ENCODE measurements at regions not wholly inside any gene's neighbourhood (a gene's known extent, or its start where the extent isn't known, plus 50 kb on each side); places are given as distances from the start of the nearest gene placed in this dataset.

DNA sequence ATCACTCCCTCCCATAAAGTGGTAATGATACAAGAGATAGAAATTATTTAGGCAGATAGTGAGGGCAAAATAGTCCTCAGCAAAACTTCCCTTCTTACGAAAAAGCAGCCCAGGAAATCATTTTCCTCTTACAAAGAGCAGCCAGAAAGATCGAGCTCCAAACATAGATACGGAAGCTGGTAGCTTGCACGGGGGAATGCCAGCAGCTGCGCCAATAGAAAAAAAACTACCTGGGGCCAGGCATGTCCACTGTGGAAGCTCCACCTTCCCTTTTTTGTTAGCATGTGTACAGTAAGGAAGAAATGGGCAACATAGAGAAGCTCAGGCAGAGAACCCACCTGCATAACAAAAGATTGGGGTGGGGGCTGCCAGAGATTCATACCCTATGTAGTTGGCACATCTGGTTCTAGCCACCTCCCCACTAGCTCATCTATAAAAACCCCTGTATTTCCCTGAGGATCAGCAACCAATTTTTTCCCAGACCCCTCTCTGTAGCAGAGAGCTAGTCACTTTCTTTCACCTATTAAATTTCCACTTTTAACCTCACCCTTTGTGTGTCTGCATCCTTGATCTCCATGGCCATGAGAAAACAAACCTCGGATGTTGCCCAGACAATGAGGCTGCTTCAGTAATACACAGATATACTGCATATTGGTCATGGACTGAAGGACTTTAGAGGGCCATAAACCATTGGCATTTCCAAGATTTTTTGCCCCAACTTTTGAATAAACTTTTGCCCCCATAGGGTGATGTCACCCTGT lies 52.1 kb downstream of the SOD2 start:
- TF ChIP-seq, protein P1, sequence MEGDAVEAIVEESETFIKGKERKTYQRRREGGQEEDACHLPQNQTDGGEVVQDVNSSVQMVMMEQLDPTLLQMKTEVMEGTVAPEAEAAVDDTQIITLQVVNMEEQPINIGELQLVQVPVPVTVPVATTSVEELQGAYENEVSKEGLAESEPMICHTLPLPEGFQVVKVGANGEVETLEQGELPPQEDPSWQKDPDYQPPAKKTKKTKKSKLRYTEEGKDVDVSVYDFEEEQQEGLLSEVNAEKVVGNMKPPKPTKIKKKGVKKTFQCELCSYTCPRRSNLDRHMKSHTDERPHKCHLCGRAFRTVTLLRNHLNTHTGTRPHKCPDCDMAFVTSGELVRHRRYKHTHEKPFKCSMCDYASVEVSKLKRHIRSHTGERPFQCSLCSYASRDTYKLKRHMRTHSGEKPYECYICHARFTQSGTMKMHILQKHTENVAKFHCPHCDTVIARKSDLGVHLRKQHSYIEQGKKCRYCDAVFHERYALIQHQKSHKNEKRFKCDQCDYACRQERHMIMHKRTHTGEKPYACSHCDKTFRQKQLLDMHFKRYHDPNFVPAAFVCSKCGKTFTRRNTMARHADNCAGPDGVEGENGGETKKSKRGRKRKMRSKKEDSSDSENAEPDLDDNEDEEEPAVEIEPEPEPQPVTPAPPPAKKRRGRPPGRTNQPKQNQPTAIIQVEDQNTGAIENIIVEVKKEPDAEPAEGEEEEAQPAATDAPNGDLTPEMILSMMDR (IDR thresholded peaks at IDR 0.05): no peak
- TF ChIP-seq POLR2A (IDR thresholded peaks at IDR 0.05): no peak
